ENCODE measurements at regions not wholly inside any gene's neighbourhood (a gene's known extent, or its start where the extent isn't known, plus 50 kb on each side); places are given as distances from the start of the nearest gene placed in this dataset.

GRCh38 chr2:238793801-238794449, 54.0 kb upstream of the TWIST2 start:
- no peaks in the 10 kb centered on the region for H3K4me1 ChIP-seq (ENCODE audit: insufficient read depth, insufficient read length)
- no peaks in the 10 kb centered on the region for H3K36me3 ChIP-seq (ENCODE audit: insufficient read depth, insufficient read length, low read length)
- no peak for TF ChIP-seq SUZ12 (IDR thresholded peaks at IDR 0.05; ENCODE audit: extremely low read depth, insufficient read depth, insufficient read length)
- no peak for TF ChIP-seq YY1 (IDR thresholded peaks at IDR 0.05; ENCODE audit: insufficient read depth, insufficient read length)
- TF ChIP-seq ZNF274 (IDR thresholded peaks at IDR 0.05; ENCODE audit: low read depth, low read length): no peak
- H3K27me3 ChIP-seq (ENCODE audit: insufficient read depth, insufficient read length): peaks cover 7% of the 10 kb centered on the region
- no peak overlapping the region for H3K9ac ChIP-seq (ENCODE audit: insufficient read length, low read depth)
- no peak overlapping the region for H3K4me3 ChIP-seq (ENCODE audit: insufficient read length, low read depth)
- no peak for DNase-seq (ENCODE audit: low read depth, low spot score)
- H3K9me3 ChIP-seq (ENCODE audit: insufficient read depth, low read length): no peaks in the 10 kb centered on the region; the same call in 1 of the 2 replicates

GRCh38 chr2:238796223-238796885, 51.5 kb upstream of the TWIST2 start:
- Histone ChIP-seq H3K4me3 (ENCODE audit: insufficient read length, low read depth) (no peak overlapping the region), H3K36me3 (ENCODE audit: insufficient read depth, insufficient read length, low read length) (no peaks in the 10 kb centered on the region), H3K27me3 (ENCODE audit: insufficient read depth, insufficient read length) (peaks cover 7% of the 10 kb centered on the region), H3K9ac (ENCODE audit: insufficient read length, low read depth) (no peak overlapping the region), H3K9me3 (ENCODE audit: insufficient read depth, low read length) (no peaks in the 10 kb centered on the region; the same call in 1 of the 2 replicates), H3K4me1 (ENCODE audit: insufficient read depth, insufficient read length) (no peaks in the 10 kb centered on the region)
- DNase-seq (ENCODE audit: low read depth, low spot score): no peak
- TF ChIP-seq SUZ12 (IDR thresholded peaks at IDR 0.05; ENCODE audit: extremely low read depth, insufficient read depth, insufficient read length) (no peak), ZNF274 (IDR thresholded peaks at IDR 0.05; ENCODE audit: low read depth, low read length) (no peak), YY1 (IDR thresholded peaks at IDR 0.05; ENCODE audit: insufficient read depth, insufficient read length) (no peak)

DNA sequence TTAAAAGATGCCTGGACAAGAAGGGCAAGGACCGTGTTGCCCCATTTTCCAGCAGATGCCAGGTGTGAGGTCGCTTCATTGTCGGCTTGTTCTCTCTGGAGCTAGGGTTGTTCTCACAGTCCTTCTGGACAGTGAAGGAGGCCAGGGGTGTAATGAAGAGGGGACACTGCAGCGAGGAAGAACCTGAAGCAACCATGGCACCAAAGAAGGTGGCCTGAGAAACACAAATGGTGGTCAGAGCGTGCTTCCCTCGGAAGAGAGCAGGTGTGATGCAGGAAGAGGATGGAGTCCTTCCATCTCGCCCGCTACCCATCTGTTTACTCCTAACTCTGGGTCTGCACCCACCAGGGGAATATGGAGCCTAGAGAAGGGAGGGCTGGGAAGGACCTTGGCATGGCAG, 50.3 kb upstream of the TWIST2 start:
- Histone ChIP-seq H3K9me3 (ENCODE audit: insufficient read depth, low read length) (no peaks in the 10 kb centered on the region), H3K9ac (ENCODE audit: insufficient read length, low read depth) (no peak overlapping the region), H3K4me1 (ENCODE audit: insufficient read depth, insufficient read length) (no peaks in the 10 kb centered on the region), H3K4me3 (ENCODE audit: insufficient read length, low read depth) (no peak overlapping the region), H3K36me3 (ENCODE audit: insufficient read depth, insufficient read length, low read length) (no peaks in the 10 kb centered on the region), H3K27me3 (ENCODE audit: insufficient read depth, insufficient read length) (peaks cover 7% of the 10 kb centered on the region)
- no peak for DNase-seq (ENCODE audit: low read depth, low spot score)
- TF ChIP-seq SUZ12 (IDR thresholded peaks at IDR 0.05; ENCODE audit: extremely low read depth, insufficient read depth, insufficient read length) (no peak), YY1 (IDR thresholded peaks at IDR 0.05; ENCODE audit: insufficient read depth, insufficient read length) (no peak), ZNF274 (IDR thresholded peaks at IDR 0.05; ENCODE audit: low read depth, low read length) (no peak)

Data from NT2/D1 (cell line).